Retinal pigment epithelial cell (primary cell): ENCODE measurements at regions not wholly inside any gene's neighbourhood (a gene's known extent, or its start where the extent isn't known, plus 50 kb on each side); places are given as distances from the start of the nearest gene placed in this dataset.

Experiments
- DNase-seq: peaks from one replicate; pipeline ENCODE4 v3.0.0-alpha.2; 2010; ENCODE audit warnings: low read depth
- H3K4me3 ChIP-seq: 2 replicates; pipeline ENCODE4 v1.5.1; 2011; ENCODE audit warnings: mild to moderate bottlenecking, low read length, control low read depth, moderate library complexity
- CTCF ChIP-seq: conservative IDR thresholded peaks from 2 replicates; pipeline ENCODE4 v1.5.1; 2011; ENCODE audit warnings: low read depth, low read length, control low read depth, inconsistent platforms

- TF ChIP-seq CTCF, result no peak
- no peak for DNase-seq
- H3K4me3 ChIP-seq, result no peak overlapping the region
Measured at GRCh38 chr5:173781432-173781815, 106.7 kb upstream of the CPEB4 start.

- DNase-seq, result no peak
- no peak for TF ChIP-seq CTCF
Measured at GRCh38 chr5:173781816-173782670, 106.1 kb upstream of the CPEB4 start.

GRCh38 chr5:173782671-173783101 lies 105.5 kb upstream of the CPEB4 start:
- TF ChIP-seq CTCF, result no peak
- H3K4me3 ChIP-seq, result no peak overlapping the region
- no peak for DNase-seq

More at GRCh38 chr5:173781816-173782670, 106.1 kb upstream of the CPEB4 start:
- no peak overlapping the region for H3K4me3 ChIP-seq

- no peak for TF ChIP-seq CTCF
- DNase-seq, result no peak
- H3K4me3 ChIP-seq, result no peak overlapping the region
Measured at GRCh38 chr5:173783371-173783770, 104.8 kb upstream of the CPEB4 start.

- H3K4me3 ChIP-seq, result no peak overlapping the region
- TF ChIP-seq CTCF, result no peak
- no peak for DNase-seq
Measured at GRCh38 chr5:173785400-173785799, 102.7 kb upstream of the CPEB4 start.

- TF ChIP-seq CTCF, result no peak
- DNase-seq, result no peak
- no peak overlapping the region for H3K4me3 ChIP-seq
Measured at GRCh38 chr5:173785866-173786265, 102.3 kb upstream of the CPEB4 start.
